ENCODE measurements at regions not wholly inside any gene's neighbourhood (a gene's known extent, or its start where the extent isn't known, plus 50 kb on each side); places are given as distances from the start of the nearest gene placed in this dataset.

DNA sequence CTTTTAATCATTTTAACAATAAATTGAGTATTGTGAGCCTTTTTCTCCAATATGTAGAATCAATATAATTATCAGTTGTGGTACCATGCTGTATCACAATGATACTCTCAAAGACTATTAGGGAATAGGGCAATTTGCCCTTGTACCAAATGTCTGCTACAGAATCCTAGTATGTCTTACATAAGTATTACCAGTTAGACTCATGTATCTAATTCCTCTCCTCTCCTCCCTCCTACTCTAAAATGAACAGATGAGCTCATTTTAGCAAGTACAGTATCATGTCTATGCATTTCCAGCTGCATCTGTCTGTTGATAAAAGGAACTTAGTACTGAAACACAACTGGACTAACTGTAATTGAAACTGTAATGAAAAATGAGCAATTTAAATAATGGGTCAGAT lies 124.3 kb upstream of the ATP11B start:
- no peak for TF ChIP-seq POLR2A (IDR thresholded peaks at IDR 0.05; ENCODE audit: low read length)
- TF ChIP-seq GATA1 (IDR thresholded peaks at IDR 0.05; ENCODE audit: low read depth, low read length): no peak
